ENCODE measurements at regions not wholly inside any gene's neighbourhood (a gene's known extent, or its start where the extent isn't known, plus 50 kb on each side); places are given as distances from the start of the nearest gene placed in this dataset.

DNA sequence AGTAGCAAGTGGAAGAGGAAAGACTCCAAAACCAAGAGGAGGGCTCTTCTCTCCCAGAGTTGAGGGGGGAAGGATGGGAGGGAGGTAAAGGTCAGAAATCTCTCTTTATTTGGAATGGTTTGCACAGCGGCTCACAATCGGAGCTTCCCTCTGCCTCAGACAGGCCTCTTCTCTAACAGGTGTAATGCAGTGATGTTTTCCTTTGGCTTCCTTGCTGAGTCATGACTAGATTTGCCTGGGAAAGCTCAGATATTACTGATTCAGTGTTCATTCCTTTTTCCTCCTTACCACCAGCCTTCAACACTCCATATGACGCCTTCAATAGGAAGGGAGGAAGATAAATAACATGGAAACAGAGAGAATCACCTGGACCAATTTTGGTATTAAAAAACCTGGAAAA is 136.6 kb downstream of the RNF152 start:
- DNase-seq = no peak
- in situ Hi-C loops (cut with HindIII; ENCODE audit: low pct_ligation_motif_present, low pct_unique_long_range_greater_than_20kb, low sequenced_read_pairs) = no loop called here

DNA sequence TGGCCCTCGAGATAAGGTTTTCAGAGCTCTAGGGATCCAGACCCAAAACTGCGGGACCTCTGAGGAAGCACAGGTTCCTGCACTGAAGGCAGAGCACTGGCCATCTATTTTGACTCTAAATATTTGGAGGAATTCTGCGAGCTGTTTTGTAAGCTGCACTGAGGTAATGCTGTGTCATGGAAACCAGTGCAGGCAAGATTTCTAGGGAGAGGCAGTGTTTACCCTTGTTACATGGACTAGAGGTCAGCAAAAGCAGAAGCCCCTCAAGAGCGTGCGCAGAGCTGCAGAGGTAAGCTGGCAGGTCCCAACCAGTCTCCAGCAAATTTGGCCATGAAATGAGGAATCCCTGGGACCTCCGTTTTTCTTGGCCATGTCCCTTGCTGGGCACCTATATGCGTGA is 137.3 kb downstream of the RNF152 start:
- in situ Hi-C loops (cut with HindIII; ENCODE audit: low pct_ligation_motif_present, low pct_unique_long_range_greater_than_20kb, low sequenced_read_pairs) = no loop called here
- no peak for DNase-seq

DNA sequence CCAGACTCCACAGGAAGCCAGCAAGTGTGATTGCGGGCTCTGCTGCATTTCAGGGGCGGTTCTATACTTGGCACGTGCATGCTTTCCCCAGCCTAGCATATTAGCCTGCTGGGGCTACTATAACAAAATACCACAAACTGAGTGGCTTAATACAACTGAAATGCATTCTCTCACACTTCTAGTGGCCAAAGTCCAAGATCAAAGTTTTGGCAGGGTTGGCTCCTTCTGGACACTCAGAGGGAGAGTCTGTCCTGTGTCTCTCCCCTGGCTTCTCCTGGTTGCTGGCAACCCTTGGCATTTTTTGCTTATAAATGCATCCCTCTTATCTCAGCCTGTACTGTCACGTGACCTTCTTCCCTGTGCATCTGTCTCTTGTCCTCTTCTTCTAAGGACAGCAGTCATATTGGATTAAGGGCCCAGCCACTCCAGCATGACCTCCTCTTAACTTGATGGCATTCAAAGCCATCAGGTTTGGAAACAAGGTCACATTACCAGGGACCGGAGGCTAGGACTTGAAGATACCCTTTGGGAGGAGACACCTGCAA is 138.7 kb downstream of the RNF152 start:
- DNase-seq = no peak
- in situ Hi-C loops (cut with HindIII; ENCODE audit: low pct_ligation_motif_present, low pct_unique_long_range_greater_than_20kb, low sequenced_read_pairs) = no loop called here

DNA sequence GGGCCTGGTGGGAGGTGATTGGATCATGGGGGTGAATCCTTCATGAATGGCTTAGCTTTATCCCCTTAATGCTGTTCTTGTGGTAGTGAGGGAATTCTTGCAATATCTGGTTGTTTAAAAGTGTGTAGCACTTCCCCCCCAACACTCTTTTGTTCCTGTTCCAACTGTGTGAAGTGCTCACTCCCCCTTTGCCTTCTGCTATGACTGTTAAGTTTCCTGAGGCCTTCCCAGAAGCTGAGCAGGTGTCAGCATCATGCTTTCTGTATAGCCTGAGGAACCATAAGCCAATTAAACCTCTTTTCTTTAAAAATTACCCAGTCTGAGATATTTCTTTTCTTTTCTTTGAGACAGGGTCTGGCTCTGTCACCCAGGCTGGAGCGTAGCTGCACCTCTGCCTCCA is 139.4 kb downstream of the RNF152 start:
- in situ Hi-C loops (cut with HindIII; ENCODE audit: low pct_ligation_motif_present, low pct_unique_long_range_greater_than_20kb, low sequenced_read_pairs) = no loop called here
- no peak for DNase-seq

DNA sequence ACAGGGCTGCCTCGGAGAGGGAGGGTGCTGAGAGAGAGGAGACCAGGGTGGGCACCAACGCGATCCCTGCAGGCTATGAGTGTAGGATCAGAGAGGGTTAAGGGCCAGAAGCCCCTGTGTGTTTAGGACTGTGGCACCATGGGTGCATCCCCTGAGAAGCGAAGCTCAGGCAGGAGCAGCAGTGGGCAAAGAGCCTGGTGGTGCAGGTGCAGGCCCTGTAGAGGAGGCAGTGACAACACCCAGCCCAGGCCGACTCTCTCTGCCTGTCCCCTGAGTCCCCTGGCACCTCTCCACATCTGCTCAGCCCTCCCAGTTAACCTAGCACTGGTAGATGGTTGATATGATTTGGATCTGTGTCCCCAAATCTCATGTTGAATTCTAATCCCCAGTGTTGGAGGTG is 139.8 kb downstream of the RNF152 start:
- in situ Hi-C loops (cut with HindIII; ENCODE audit: low pct_ligation_motif_present, low pct_unique_long_range_greater_than_20kb, low sequenced_read_pairs) = no loop called here
- DNase-seq = no peak

DNA sequence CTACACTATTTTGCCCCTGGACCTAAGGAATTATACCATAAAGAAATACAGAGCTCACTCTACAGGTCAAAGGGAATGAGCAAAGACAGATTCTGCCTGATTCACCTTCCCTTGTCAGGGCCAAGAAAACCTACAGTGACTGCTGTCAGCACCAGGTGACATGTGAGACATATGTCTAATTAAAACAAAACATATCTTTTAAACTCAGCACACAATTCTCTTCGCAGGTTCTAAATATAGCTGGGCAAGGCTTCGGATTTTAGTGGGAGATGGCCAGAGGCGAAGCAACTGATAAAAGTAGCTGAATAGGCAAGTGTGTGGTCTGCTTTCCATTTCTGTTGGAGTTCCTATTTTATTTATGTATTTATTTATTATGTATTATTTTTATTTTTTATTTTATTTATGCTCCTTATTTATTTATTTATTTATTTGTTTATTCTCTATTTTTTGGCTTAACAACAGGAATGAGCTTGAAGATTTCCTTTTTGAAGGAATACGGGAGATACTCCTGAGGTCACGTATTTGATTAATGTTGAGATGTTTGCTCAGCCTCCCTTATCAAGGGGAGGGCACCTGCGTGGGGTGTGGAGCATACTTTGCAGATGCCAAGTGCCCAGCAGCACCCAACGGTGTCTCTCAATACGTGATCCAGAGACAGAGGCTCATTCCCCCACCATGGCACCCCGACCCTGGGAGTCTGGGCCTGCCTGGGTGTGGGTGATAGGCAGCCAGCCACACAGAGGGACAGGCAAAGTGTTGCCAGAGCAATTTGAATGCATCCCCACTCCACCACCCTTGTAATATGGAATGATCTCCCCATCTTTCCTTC is 141.8 kb downstream of the RNF152 start:
- in situ Hi-C loops (cut with HindIII; ENCODE audit: low pct_ligation_motif_present, low pct_unique_long_range_greater_than_20kb, low sequenced_read_pairs) = no loop called here
- DNase-seq = no peak

DNA sequence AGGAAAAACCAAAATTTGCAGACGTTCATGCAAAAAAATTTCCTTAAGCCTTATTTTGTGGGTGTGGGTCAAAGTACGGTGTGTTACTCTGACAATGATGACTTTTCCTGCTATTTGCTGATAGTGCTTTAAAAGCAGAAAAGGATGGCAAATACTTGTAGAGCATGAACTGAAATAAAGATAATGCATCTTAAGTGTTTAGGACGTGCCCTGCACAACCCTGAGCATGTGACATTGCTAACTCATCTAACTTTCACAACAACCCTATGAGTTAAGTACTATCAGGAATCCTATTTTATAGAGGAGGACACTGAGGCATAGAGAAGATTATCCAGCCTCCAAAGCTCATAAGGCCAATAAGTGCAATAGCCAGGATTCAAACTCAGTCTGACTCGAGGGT is 143.3 kb downstream of the RNF152 start:
- no peak for DNase-seq
- in situ Hi-C loops (cut with HindIII; ENCODE audit: low pct_ligation_motif_present, low pct_unique_long_range_greater_than_20kb, low sequenced_read_pairs) = no loop called here

DNA sequence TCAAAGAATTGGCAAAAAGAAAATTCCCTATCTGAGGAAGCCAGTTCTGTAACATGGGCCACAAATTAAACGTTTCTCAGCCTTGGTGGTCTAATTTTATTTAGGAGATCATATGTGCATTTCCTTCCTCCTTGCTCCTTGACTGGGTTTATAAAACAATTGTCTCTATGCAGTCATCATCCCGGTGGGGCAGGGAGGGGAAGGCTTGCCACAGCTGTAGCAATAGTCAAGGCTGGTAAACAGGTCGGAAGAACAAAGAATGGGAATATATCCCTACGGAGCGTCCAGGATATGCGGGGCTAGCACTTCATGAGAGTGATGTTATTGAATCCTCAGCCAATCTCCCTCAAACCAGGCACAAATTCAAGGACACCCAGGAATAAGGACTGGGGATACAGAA is 143.8 kb downstream of the RNF152 start:
- DNase-seq = no peak
- in situ Hi-C loops (cut with HindIII; ENCODE audit: low pct_ligation_motif_present, low pct_unique_long_range_greater_than_20kb, low sequenced_read_pairs) = no loop called here

DNA sequence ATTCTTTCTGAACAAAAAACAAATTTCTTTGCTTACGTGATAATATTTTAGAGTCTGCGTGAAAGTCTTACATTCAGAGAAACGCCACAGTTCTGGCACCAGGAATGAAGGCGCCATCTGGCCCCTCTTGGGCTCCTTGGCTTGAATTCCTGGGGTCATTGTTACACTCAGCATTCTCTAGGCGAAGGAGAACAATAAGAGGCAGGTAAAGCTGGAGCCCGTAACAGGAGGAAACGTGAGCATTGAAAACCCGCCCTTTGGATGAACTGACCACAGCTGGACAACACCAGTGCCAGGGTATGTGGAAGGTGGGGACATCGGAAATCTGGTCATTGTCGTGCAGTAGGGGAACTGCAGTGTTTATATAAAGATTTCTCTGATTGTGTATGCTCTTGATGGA is 144.8 kb downstream of the RNF152 start:
- in situ Hi-C loops (cut with HindIII; ENCODE audit: low pct_ligation_motif_present, low pct_unique_long_range_greater_than_20kb, low sequenced_read_pairs) = no loop called here
- DNase-seq = no peak

DNA sequence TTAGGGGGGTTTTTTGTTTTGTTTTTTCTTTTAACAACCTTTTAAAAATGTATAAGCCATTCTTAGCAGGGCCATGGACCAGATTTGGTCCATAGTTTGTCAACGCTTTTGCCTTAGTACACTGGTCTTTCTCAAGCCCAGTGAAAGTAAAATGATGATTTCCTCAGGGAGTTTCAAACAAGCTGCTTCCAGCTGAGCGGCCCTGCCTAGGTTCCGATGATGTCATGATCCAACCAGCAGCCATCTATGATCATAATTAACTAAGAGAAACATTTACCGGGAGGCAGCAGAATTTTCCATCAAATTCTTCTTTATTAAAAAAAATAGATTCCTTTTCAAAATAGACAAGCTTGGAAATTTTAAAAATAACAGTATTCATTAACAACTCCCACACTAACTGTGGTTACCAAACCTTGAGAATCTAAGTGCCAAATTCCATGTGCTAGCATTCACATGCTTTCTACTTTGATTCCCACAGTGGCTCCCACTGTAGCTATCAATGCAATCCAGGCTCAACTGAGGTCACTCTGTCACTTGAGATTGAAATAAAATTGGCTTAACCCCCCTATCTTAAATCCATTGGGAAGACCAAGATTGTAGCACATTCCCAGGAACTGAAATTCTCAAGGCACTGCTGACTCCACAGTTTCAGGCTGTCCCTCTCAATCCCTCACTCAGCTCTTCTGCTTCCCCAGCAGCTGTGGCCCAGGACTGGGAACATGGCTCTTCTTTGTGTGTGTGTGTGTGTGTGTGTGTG is 148.9 kb downstream of the RNF152 start:
- no peak for DNase-seq
- in situ Hi-C loops (cut with HindIII; ENCODE audit: low pct_ligation_motif_present, low pct_unique_long_range_greater_than_20kb, low sequenced_read_pairs) = no loop called here

DNA sequence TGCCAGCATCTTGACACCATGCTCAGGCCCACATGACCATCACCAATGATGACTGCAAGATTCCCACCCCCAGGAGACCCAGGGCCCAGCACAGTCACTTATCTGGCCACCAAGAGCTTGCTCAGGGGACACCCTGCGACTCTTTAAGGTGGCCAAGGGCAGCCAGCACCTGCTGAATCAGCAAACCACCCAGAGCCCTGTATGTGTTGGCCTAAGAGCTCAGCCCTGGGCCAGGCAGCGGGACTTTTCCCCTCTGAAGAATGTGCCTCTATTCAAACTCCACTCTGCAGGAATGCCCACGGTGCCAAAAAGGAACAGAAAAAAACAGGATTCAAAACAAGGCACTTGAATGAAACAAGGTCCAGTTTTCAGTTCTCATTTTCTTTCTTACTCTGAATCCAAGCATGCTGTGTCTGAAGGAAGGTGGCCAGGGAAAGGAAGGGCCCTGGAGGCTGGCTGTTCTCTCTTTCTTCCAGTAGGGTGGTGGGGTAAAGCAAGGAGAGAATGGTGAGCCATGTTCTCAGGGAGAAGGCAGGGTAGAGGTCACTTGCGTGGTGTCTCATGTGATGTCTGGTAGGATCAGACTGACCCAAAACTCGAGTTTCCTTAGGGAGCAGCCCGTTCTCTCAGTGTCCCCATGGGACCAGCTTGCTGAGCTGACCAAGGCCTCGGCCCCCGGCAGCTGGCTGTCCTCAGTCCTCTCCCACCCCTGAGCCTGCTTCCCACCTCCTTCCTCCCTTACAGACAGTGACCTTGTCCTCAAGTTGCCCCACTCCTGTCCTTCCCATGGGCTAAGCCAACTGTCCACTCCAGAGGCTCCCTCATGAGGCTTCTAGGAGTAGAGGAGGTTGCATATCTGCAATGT is 150.0 kb downstream of the RNF152 start:
- in situ Hi-C loops (cut with HindIII; ENCODE audit: low pct_ligation_motif_present, low pct_unique_long_range_greater_than_20kb, low sequenced_read_pairs) = no loop called here
- DNase-seq = no peak

DNA sequence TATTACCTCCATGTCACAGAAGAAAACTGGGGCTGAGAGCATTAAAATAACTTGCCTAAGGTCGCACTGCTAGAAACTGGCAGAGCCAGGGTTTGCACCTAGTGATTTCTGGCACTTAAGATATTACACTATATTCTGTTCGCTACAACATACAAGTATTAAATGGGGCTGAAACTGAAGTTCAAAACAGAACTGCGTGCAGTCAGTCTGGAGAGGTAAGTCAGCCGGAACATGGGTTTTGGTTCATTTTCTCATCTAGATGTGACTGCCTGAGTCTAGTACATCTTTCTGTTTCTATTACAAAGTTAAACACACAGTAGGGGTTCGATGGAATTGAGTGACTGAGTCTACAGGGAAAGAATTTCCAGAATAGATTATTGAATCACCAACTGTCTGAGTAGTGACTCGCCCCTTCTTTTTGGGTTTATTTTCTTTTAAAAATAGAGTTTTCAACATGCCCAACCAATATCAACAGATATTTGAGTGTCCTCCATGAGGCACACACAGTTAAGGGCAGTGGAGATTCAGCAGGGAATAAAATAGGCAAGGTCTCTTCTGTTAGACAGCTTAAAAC is 150.8 kb downstream of the RNF152 start:
- DNase-seq = no peak
- in situ Hi-C loops (cut with HindIII; ENCODE audit: low pct_ligation_motif_present, low pct_unique_long_range_greater_than_20kb, low sequenced_read_pairs) = no loop called here

DNA sequence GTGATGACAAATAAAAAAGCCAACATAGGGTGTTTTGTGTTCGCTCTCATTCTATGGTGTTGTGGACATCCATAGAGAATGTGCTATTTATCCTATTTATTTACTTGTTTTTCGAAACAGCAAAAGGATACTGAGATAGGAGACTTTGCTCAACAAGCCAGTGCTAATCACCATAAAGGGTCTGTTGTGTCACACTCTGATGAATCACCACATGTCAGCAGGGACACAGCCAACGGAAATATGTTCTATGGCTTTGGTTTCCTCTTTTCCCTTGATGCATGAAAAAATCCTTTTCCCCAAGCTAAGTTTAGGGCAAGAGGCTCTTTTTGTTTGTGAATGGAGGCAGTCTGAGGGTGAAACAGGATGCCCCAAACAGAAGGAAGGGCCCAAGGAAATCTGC is 154.3 kb downstream of the RNF152 start:
- in situ Hi-C loops (cut with HindIII; ENCODE audit: low pct_ligation_motif_present, low pct_unique_long_range_greater_than_20kb, low sequenced_read_pairs) = no loop called here
- no peak for DNase-seq

DNA sequence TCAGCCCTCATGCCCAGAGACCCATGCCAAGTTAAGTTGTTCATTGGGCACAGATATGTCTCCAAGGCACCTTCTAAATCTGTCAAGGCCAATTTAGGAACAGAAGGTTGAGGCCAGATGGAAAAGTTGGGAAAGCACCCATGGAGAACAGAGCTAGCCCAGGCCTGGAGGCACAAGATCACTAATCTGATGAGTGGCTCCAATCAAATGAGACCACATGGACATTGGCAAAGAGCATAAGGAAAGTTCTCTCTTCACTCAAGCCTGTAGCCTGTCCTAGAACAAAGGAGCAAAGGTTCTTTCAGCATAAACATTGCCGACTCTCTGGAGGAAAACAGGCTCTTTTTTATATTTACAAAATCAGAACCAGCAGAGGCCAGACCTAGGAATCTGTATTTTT is 154.8 kb downstream of the RNF152 start:
- no peak for DNase-seq
- in situ Hi-C loops (cut with HindIII; ENCODE audit: low pct_ligation_motif_present, low pct_unique_long_range_greater_than_20kb, low sequenced_read_pairs) = no loop called here

DNA sequence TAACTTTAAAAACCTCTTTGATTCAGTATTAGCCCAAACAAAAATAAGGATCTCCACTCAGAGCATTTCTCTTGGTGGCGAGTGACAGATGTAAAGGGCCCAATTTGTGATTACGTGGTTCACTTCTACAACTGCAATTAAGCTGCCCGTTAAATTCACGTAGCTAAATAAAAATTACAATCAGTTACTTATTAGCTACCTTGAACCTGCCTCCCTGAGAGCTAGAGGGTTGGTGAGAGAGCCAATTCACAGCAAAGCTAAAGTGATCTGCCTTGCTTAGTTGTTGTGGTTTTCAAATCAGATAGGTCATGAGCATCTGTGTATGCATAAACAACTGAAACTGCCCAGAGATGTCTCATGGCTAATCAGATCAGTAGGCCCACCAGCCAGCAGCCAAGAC is 156.7 kb downstream of the RNF152 start:
- in situ Hi-C loops (cut with HindIII; ENCODE audit: low pct_ligation_motif_present, low pct_unique_long_range_greater_than_20kb, low sequenced_read_pairs) = no loop called here
- no peak for DNase-seq

DNA sequence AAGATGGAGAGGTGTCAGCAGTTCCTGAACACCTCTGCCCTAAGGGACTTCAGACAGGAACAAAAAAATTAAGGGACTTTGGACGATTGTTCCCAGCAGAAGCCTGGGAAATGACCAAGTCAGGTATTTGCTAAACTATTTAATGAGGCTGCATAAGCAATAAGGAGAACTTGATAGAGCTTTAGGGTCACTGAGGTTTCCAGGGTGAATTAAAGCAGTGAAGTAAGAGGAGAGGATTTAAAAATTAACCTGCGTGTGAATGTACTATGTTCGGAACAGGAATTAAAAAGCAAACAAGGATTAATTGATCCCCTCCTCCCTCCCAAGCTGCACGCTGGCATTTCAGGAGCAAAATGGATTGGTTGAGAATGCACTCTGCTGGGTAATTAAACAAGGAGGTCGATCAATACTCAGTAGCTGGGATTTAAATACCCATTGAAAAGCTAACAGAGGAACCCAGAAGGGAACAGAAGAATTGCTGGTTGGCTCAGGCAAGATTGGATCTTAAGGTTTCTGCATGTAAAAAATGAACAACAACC is 157.2 kb downstream of the RNF152 start:
- in situ Hi-C loops (cut with HindIII; ENCODE audit: low pct_ligation_motif_present, low pct_unique_long_range_greater_than_20kb, low sequenced_read_pairs) = no loop called here
- DNase-seq = no peak

DNA sequence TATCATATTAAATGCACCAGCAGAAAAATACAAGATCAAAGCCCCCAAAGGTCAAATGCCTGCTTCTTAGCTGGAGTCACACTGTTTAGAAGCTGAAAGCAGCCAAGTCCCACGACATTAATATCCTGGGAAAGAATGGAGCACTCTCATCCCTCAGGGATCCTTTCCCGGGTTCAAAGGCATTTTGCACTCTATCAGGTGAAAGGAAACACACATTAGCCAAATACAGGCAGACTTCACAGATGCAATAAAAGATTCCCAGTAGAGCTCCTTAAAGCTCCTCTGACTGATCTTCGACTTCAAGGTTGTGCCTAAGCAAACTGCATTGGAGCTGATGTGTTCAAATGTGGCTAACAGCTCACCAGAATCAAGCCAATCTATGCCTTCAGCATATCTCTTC is 158.4 kb downstream of the RNF152 start:
- in situ Hi-C loops (cut with HindIII; ENCODE audit: low pct_ligation_motif_present, low pct_unique_long_range_greater_than_20kb, low sequenced_read_pairs) = no loop called here
- no peak for DNase-seq

DNA sequence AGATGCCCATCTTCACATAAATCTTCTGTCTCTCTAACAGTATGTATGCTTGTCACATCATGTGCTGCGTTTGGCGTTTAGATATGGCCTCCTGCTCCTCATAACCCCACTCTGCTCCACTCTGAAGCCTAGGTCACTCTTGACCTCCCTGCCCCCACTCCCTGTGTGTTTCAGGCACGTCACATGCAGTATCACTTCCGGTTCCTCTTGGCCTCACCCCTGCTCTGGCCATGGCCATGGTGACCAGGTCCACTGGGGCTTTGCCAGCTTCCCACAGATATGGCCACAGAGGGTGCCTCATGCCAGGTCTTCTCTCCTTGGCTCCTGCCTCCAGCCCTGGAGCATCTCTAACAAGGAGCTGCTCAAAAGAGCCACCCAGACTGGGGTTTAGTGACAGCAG is 160.0 kb downstream of the RNF152 start:
- in situ Hi-C loops (cut with HindIII; ENCODE audit: low pct_ligation_motif_present, low pct_unique_long_range_greater_than_20kb, low sequenced_read_pairs) = no loop called here
- no peak for DNase-seq

All from ACHN (cell line).